Right lobe of liver (tissue), 6 donors: ENCODE measurements at regions not wholly inside any gene's neighbourhood (a gene's known extent, or its start where the extent isn't known, plus 50 kb on each side); places are given as distances from the start of the nearest gene placed in this dataset.

Source experiments
- ATAC-seq, 4 donors: fragments of 200-7000 bp; cut with Tn5 transposase; one replicate each; pipeline ENCODE4 v1.9.1; 2020; ENCODE audit warnings: mild to moderate bottlenecking in 4 of 4, moderate library complexity in 4 of 4
- DNase-seq, 3 donors: peaks; one replicate each; pipeline ENCODE4 v3.0.0-alpha.2; 2020
- H3K27ac ChIP-seq, 3 donors: fragments of 200-600 bp; one replicate each; pipeline ENCODE4 v1.8.0; 2022
- H3K27me3 ChIP-seq, 2 donors: fragments of 200-600 bp; one replicate each; pipeline ENCODE4 v1.8.0; 2022
- H3K36me3 ChIP-seq, 4 donors: fragments of 200-600 bp; sonication (generic) in 1 of 4; one replicate each; pipeline versions ENCODE4 v1.5.1 to v1.8.0; 2017 to 2022; ENCODE audit warnings: control low read depth in 1 of 4
- H3K4me1 ChIP-seq, 4 donors: fragments of 200-600 bp; sonication (generic) in 1 of 4; one replicate each; pipeline versions ENCODE4 v1.5.1 to v1.8.0; 2017 to 2022; ENCODE audit warnings: control low read depth in 1 of 4
- H3K4me3 ChIP-seq, 3 donors: fragments of 200-600 bp; one replicate each; pipeline ENCODE4 v1.8.0; 2022
- H3K9me3 ChIP-seq, 4 donors: fragments of 200-600 bp; sonication (generic) in 1 of 4; one replicate each; pipeline versions ENCODE4 v1.5.1 to v1.8.0; 2017 to 2022; ENCODE audit warnings: control low read depth in 1 of 4
- POLR2A ChIP-seq: fragments of 450-650 bp; IDR thresholded peaks from one replicate; pipeline ENCODE4 v1.6.1; 2017; ENCODE audit warnings: antibody characterized with exemption, mild to moderate bottlenecking
- WGBS: methylation state at CpG from one replicate; pipeline ENCODE4 v1.1.6; 2018; ENCODE audit warnings: low coverage, low lambda C conversion rate; ENCODE audit not compliant: insufficient coverage; ENCODE audit errors: missing lambda C conversion rate; 5-methylcytosine and 5-hydroxymethylcytosine counted together
- intact Hi-C, 2 donors: fragments of 100-400 bp; cut with DNase I; formaldehyde crosslinking; loops; one replicate each; pipeline versions ENCODE4 v1.11.2 to v1.14.1; 2022
- microRNA-seq, 2 donors: library from miRNA; unstranded; fragments of <30 nt; microRNA quantifications; one replicate each; pipeline ENCODE4, GENCODE V29; 2019 to 2020
- small RNA-seq, 2 experiments: library from RNA; depleted of rRNA; stranded (forward); fragments of <200 nt; gene quantifications; one replicate each; pipeline ENCODE3, GENCODE V24; 2016
- TF ChIP-seq, protein P1 (sequence below), 4 donors: fragments of 200-600 bp in 3 of 4; fragments of 450-650 bp in 1 of 4; IDR thresholded peaks; one replicate each; pipeline versions ENCODE4 v1.5.1 to v1.8.0; 2016 to 2022; ENCODE audit warnings: antibody characterized with exemption in 4 of 4, mild to moderate bottlenecking in 2 of 4
- donor health status: DM: no; HTN: yes; CAD: no.
- donor health status: DM: no; HTN: no; CAD: no.
- donor health status: DM: no; HTN: no; CAD: no.
- donor health status: DM: no; HTN: yes; CAD: no.
- donor health status: DM: no; HTN: yes; CAD: no.

DNA sequence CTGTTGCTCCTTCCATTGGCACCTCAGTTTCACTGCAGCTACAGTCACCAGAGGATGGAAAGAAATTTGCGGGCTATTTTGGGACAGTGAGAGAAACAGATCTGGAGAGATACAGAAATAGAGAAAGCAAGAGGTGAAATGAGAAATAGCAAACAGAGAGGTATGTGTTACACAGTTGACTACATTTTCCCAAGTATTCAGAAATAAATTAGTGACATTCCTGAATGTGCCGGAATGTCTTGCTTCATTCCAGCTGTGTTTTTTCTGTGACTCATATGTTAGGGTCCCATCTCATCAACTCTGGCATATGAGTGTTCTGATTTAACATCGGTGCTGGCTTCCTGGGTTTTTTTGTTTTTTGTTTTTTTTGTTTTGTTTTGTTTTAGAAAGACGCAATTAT is 63.8 kb upstream of the ZNF462 start:
- H3K36me3 ChIP-seq: no peaks in the 10 kb centered on the region
- 76% methylated on average over 4 of the region's 4 CpGs for WGBS
- TF ChIP-seq POLR2A: no peak
- TF ChIP-seq, protein P1, sequence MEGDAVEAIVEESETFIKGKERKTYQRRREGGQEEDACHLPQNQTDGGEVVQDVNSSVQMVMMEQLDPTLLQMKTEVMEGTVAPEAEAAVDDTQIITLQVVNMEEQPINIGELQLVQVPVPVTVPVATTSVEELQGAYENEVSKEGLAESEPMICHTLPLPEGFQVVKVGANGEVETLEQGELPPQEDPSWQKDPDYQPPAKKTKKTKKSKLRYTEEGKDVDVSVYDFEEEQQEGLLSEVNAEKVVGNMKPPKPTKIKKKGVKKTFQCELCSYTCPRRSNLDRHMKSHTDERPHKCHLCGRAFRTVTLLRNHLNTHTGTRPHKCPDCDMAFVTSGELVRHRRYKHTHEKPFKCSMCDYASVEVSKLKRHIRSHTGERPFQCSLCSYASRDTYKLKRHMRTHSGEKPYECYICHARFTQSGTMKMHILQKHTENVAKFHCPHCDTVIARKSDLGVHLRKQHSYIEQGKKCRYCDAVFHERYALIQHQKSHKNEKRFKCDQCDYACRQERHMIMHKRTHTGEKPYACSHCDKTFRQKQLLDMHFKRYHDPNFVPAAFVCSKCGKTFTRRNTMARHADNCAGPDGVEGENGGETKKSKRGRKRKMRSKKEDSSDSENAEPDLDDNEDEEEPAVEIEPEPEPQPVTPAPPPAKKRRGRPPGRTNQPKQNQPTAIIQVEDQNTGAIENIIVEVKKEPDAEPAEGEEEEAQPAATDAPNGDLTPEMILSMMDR (IDR thresholded peaks at IDR 0.05): no peak
- DNase-seq (no peak), ATAC-seq (no peak)
- H3K27me3 ChIP-seq: no peaks in the 10 kb centered on the region
- H3K4me3 ChIP-seq: no peak overlapping the region
- intact Hi-C loops: no loop called here
- H3K27ac ChIP-seq: no peak overlapping the region
- H3K4me1 ChIP-seq: peaks cover 0 to 18% (median 2%) of the 10 kb centered on the region in 4 donors
- peaks cover 0 to 11% (median 0%) of the 10 kb centered on the region in 4 donors for H3K9me3 ChIP-seq

- TF ChIP-seq, protein P1 (IDR thresholded peaks at IDR 0.05): no peak
- no peak for TF ChIP-seq POLR2A
Measured at GRCh38 chr9:106800701-106801270, 62.2 kb upstream of the ZNF462 start.

GRCh38 chr9:106801816-106802215 is 61.1 kb upstream of the ZNF462 start:
- ATAC-seq: no peak
- H3K27ac ChIP-seq: no peak overlapping the region
- H3K9me3 ChIP-seq: no peaks in the 10 kb centered on the region
- DNase-seq: no peak
- intact Hi-C loops: no loop called here
- 89% methylated on average over 2 of the region's 2 CpGs for WGBS
- H3K27me3 ChIP-seq: no peaks in the 10 kb centered on the region
- H3K4me3 ChIP-seq: no peak overlapping the region
- H3K36me3 ChIP-seq: no peaks in the 10 kb centered on the region
- H3K4me1 ChIP-seq: peaks cover 0 to 13% (median 2%) of the 10 kb centered on the region in 4 donors
- TF ChIP-seq, protein P1 (IDR thresholded peaks at IDR 0.05): no peak
- TF ChIP-seq POLR2A: no peak

More at GRCh38 chr9:106800701-106801270, 62.2 kb upstream of the ZNF462 start:
- Histone ChIP-seq H3K4me1 (peaks cover 0 to 15% (median 2%) of the 10 kb centered on the region in 4 donors), H3K4me3 (no peak overlapping the region), H3K27me3 (no peaks in the 10 kb centered on the region), H3K36me3 (no peaks in the 10 kb centered on the region), H3K27ac (no peak overlapping the region), H3K9me3 (no peaks in the 10 kb centered on the region)
- intact Hi-C loops: no loop called here
- 79% methylated on average over 6 of the region's 6 CpGs for WGBS
- DNase-seq (no peak), ATAC-seq (no peak)

Small RNA genes in the stretch of these regions (microRNA-seq; reads per million reads assigned to microRNA genes)
- 0 reads per million in 2 donors for gene MIR8081

Small RNA genes in the stretch of these regions (small RNA-seq; reads per million reads assigned to genes)
- gene MIR8081: 0 reads per million in 2 experiments
